ENCODE measurements at regions not wholly inside any gene's neighbourhood (a gene's known extent, or its start where the extent isn't known, plus 50 kb on each side); places are given as distances from the start of the nearest gene placed in this dataset.

- no peak for TF ChIP-seq CTCF (IDR thresholded peaks at IDR 0.05)
- Histone ChIP-seq H3K27ac (no peak overlapping the region), H3K4me3 (no peak overlapping the region), H3K9me3 (no peaks in the 10 kb centered on the region), H3K27me3 (ENCODE audit: insufficient read depth in 3 of 3, low read length in 2 of 3) (no peaks in the 10 kb centered on the region), H3K4me1 (peaks cover 7% of the 10 kb centered on the region), H3K36me3 (ENCODE audit: insufficient read depth in 1 of 2, low read depth in 1 of 2) (no peaks in the 10 kb centered on the region)
- DNase-seq (no peak), ATAC-seq (no peak)
- WGBS, 3 donors = 72 to 85% (median 76%) methylated on average over 11 of the region's 11 CpGs
- intact Hi-C loops (cut with DNase I) = no loop called here
Observed at GRCh38 chr2:64354857-64355680, 98.9 kb upstream of the LGALSL start.

GRCh38 chr2:64356906-64357305, 97.1 kb upstream of the LGALSL start:
- Histone ChIP-seq H3K27ac (no peak overlapping the region), H3K4me3 (no peak overlapping the region), H3K36me3 (ENCODE audit: insufficient read depth in 1 of 2, low read depth in 1 of 2) (no peaks in the 10 kb centered on the region), H3K4me1 (peaks cover 7% of the 10 kb centered on the region), H3K27me3 (ENCODE audit: insufficient read depth in 3 of 3, low read length in 2 of 3) (no peaks in the 10 kb centered on the region), H3K9me3 (no peaks in the 10 kb centered on the region)
- 65 to 75% (median 73%) methylated on average over 2 of the region's 2 CpGs for WGBS, 3 donors
- intact Hi-C loops (cut with DNase I) = no loop called here
- ATAC-seq (no peak), DNase-seq (no peak)
- no peak for TF ChIP-seq CTCF (IDR thresholded peaks at IDR 0.05)

GRCh38 chr2:64359171-64359891, 94.6 kb upstream of the LGALSL start:
- ATAC-seq = no peak
- no peak for TF ChIP-seq CTCF (IDR thresholded peaks at IDR 0.05)
- WGBS, 3 donors = 63 to 70% (median 70%) methylated on average over 4 of the region's 4 CpGs
- H3K4me3 ChIP-seq = no peak overlapping the region
- peaks cover 7% of the 10 kb centered on the region for H3K4me1 ChIP-seq
- no peak overlapping the region for H3K27ac ChIP-seq
- intact Hi-C loops (cut with DNase I) = no loop called here
- no peaks in the 10 kb centered on the region for H3K27me3 ChIP-seq (ENCODE audit: insufficient read depth in 3 of 3, low read length in 2 of 3)
- H3K36me3 ChIP-seq (ENCODE audit: insufficient read depth in 1 of 2, low read depth in 1 of 2) = no peaks in the 10 kb centered on the region
- no peaks in the 10 kb centered on the region for H3K9me3 ChIP-seq
- DNase-seq = no peak

GRCh38 chr2:64359892-64360657, 93.9 kb upstream of the LGALSL start:
- peak; percentile 83 to 86 for DNase-seq
- intact Hi-C loops (cut with DNase I) = loop anchor here in 1 of 2 donors (5.0 kb wide), 1 partner anchor 42 kb away; no protein-coding TSS in a partner anchor
- Histone ChIP-seq H3K4me1 (peaks cover 7% of the 10 kb centered on the region), H3K4me3 (no peak overlapping the region), H3K9me3 (no peaks in the 10 kb centered on the region), H3K27me3 (ENCODE audit: insufficient read depth in 3 of 3, low read length in 2 of 3) (no peaks in the 10 kb centered on the region), H3K27ac (no peak overlapping the region), H3K36me3 (ENCODE audit: insufficient read depth in 1 of 2, low read depth in 1 of 2) (no peaks in the 10 kb centered on the region)
- no peak for TF ChIP-seq CTCF (IDR thresholded peaks at IDR 0.05)
- peak; percentile 90 to 98 (median 95) for ATAC-seq
- WGBS, 3 donors = 45 to 56% (median 49%) methylated on average over 11 of the region's 11 CpGs
